Panc1 (cell line): ENCODE measurements at regions not wholly inside any gene's neighbourhood (a gene's known extent, or its start where the extent isn't known, plus 50 kb on each side); places are given as distances from the start of the nearest gene placed in this dataset.

Source experiments
- CTCF ChIP-seq: fragments of 450-650 bp; IDR thresholded peaks from 2 replicates; pipeline ENCODE4 v1.5.1; 2017; ENCODE audit warnings: mild to moderate bottlenecking
- POLR2AphosphoS5 ChIP-seq: IDR thresholded peaks from 2 replicates; pipeline ENCODE4 v1.6.1; 2012; ENCODE audit warnings: mild to moderate bottlenecking, low read depth, low read length, moderate library complexity
- TCF7L2 ChIP-seq: IDR thresholded peaks from 2 replicates; pipeline ENCODE4 v1.6.1; 2011; ENCODE audit warnings: mild to moderate bottlenecking, low read depth, low read length, inconsistent platforms

GRCh38 chr10:14454629-14455028 lies 123.9 kb upstream of the FRMD4A start:
- TF ChIP-seq CTCF (no peak), TCF7L2 (no peak), POLR2AphosphoS5 (no peak)
